ENCODE measurements at regions not wholly inside any gene's neighbourhood (a gene's known extent, or its start where the extent isn't known, plus 50 kb on each side); places are given as distances from the start of the nearest gene placed in this dataset.

DNA sequence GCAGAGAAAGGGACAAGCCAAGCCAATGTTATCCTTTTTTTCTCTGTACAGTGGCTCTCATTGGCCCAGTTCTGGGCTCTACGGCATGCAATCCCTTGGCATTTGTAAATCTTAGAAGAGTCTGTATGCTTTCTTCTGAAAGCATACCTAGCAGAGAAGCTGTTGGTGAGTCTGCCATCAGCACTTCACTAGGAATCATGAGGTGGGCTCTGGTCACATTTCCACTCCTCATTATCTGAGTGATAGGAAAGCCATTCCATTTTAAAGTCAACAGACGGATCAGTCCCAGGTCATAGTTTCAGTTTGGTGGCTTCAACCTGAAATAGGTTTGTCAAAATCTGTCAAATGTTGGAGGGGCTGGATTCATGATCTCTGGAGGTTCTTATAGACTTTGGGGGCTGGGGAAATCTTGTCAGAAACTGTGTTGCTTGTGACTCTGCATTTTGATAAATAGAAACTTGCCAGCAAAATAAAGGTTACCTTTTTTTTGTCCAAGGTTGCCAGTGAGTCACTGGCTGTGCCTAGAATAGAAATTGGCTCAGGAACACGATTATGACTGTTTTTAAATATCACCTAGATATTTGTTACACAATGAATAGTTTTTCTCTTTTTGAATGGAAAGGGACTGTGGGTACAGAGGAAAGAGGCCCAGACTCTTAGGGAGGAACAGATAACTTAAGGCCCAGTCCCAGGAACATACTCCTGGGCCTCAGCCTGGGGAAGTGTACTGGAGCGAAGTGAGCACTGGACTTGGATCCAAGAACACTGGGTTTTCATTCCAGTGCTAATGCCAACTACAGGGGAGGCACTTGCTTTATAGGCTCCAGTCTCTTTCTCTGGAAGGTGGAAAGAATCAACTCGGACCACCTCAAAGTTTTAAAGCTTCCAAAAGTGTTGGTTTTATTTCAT, 183.1 kb downstream of the NMUR2 start:
- TF ChIP-seq, protein P1, sequence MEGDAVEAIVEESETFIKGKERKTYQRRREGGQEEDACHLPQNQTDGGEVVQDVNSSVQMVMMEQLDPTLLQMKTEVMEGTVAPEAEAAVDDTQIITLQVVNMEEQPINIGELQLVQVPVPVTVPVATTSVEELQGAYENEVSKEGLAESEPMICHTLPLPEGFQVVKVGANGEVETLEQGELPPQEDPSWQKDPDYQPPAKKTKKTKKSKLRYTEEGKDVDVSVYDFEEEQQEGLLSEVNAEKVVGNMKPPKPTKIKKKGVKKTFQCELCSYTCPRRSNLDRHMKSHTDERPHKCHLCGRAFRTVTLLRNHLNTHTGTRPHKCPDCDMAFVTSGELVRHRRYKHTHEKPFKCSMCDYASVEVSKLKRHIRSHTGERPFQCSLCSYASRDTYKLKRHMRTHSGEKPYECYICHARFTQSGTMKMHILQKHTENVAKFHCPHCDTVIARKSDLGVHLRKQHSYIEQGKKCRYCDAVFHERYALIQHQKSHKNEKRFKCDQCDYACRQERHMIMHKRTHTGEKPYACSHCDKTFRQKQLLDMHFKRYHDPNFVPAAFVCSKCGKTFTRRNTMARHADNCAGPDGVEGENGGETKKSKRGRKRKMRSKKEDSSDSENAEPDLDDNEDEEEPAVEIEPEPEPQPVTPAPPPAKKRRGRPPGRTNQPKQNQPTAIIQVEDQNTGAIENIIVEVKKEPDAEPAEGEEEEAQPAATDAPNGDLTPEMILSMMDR (IDR thresholded peaks at IDR 0.05; ENCODE audit: low read depth, low read length): no peak
- no peak for TF ChIP-seq MAX (IDR thresholded peaks at IDR 0.05; ENCODE audit: low read depth, low read length)
- TF ChIP-seq POLR2A (IDR thresholded peaks at IDR 0.05; ENCODE audit: extremely low read depth, insufficient read length): no peak

Data from NB4 (cell line).